H4 (cell line): ENCODE measurements at regions not wholly inside any gene's neighbourhood (a gene's known extent, or its start where the extent isn't known, plus 50 kb on each side); places are given as distances from the start of the nearest gene placed in this dataset.
A peak's percentile ranks its signal among the peaks of the same experiment; 100 is the strongest.
"Not testable (repeated sequence)": the region's sequence is repeated elsewhere in the genome, so short reads cannot be mapped to it uniquely, and the experiment has no call there.

Experiments used
- DNase-seq: peaks from one replicate; pipeline ENCODE4 v3.0.0-alpha.2; 2015; ENCODE audit warnings: low spot score

DNA sequence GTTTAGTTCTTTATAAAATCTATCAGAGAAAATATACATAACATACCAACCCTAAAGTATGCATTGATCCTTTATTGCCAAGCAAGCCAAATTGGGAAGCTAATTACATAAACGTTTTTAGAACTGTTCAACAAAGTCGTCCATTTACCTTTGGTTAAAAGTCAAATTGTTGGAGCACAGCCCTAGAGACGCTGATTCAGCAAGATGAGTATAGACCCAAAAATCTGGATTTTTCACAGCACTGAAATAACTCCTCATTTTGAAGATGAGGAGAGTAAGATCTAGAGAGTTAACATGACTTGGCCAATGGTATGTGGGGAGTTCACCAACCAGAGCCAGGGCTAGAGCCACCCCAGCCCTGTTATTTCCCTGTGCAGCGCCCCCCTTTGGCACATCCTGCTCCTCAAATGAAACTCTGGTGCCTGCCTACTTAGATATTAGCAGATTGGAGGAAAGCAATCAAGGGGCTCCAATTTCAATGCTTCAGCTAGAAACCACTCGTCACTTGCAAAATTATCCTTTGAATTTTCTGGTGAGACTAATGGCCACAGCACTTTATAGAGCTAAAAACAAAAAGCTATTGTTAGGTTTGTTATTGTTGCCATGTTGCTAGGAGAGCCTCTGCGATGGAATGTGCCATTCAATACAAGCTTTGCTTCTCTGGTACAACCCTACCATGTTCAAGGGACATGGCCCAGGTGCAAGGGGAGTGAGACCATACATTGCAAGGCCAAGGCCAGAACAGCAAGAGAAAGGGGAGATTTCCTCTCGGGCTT is 132.6 kb upstream of the ZEB1 start:
- no peak for DNase-seq

- DNase-seq = no peak
These were observed 131.8 kb upstream of the ZEB1 start for GRCh38 chr10:31187182-31187581.

DNA sequence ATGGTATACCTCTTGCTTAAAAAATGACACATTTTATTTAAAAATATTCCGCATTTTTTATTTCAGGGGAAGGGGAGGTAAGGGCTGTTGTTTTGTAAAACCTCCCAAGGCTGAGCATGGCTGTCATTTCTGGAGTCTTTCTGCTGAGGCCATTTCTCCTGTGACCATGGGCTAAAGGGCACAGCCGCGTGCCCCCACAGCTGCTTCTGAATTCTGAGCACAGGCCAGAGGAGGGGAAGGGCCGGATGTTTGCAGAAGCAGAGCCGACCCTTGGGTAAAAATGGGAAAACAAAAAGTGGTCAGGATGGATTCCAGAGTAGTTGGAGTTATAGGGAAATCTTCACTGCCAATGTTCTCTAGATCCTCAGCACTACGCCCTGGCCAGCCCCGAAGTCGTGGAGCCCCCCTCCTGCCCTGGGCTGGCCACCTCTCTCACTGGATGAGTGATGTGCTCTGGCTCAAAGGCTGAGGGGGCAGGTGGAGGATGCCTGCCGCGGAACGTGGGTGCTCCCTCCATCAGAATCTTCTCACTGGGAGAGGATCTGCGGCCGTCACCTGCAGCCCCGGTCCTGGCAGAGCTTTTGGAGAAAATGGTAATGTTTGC is 131.3 kb upstream of the ZEB1 start:
- DNase-seq = no peak

GRCh38 chr10:31188792-31189406 is 130.1 kb upstream of the ZEB1 start:
- no peak for DNase-seq

GRCh38 chr10:31190488-31190887 is 128.5 kb upstream of the ZEB1 start:
- DNase-seq = no peak

- no peak for DNase-seq
These were observed 126.5 kb upstream of the ZEB1 start for GRCh38 chr10:31192475-31192874.

GRCh38 chr10:31194986-31195385 is 124.0 kb upstream of the ZEB1 start:
- peak; percentile 56 for DNase-seq

DNA sequence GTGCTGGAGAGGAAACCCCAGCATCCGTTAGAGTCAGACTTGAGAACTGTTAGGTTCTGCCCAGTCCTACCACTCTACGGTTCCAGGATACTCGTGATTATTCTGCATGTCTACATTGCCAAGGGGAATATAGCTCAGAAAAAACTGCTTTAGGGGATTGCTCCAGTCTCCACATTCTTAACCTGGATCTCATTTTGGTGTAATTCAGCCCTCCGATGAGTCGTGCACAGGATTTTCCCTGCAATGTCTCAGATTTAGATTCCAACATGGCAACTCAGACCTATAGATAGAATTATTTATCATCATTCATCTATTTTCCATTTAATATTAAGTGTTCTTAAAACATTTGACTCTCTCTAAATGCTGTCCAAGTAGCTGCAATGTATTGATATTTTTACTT is 121.1 kb upstream of the ZEB1 start:
- no peak for DNase-seq

DNA sequence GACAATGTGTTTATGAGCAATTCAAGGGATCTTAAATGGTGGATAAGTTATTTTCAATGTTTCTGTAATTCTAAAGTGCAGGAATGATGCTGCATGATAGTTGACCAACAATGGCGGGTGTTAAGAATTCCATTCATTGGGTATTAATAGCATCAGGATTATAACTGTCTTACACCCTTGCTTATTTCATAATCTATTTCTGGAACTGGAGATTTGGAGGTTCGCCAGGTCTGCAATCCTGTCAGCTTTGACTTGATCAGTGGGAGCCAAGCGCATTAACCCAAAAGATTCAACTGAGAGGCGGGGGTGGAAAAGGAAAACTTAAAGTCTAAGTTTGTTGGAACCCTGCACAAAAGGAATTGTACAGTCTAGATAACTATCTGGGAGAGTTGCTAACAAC is 114.9 kb upstream of the ZEB1 start:
- DNase-seq = no peak

DNA sequence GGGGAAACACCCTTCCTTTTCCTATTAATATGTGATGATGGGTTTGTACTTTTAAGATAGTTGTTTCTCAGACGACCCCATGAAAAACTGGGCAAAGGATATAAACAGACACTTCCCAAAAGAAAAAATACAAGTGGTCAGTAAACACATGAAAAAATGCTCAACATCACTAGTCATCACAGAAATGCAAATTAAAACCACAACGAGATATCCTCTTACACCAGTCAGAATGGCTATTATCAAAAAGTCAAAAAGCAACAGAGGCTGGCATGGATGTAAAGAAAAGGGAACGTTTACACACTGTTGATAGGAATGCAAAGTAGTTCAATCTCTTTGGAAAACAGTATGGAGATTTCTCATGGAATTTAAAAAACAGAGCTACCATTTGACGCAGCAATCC is 111.4 kb upstream of the ZEB1 start:
- peak; percentile 5 for DNase-seq

DNA sequence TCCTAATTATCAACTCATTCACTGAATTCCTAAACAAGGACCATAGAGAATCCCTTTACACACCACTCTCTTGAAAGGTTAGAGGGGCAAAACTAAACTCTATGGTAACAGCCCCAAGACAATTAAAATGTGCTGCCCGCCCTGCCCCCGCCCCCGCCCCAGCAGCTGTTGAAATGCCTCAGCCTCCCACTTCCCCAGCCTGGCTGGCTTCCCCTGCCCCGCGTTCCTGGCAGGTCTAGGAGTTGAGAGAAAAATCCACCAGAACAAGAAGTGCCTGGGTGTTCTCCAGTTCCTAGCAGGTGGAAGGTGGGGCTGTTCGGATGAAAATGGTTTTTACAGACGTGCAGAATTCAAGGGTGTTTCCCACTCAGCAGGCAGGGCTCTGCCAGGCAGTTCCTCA is 109.5 kb upstream of the ZEB1 start:
- no peak for DNase-seq

DNA sequence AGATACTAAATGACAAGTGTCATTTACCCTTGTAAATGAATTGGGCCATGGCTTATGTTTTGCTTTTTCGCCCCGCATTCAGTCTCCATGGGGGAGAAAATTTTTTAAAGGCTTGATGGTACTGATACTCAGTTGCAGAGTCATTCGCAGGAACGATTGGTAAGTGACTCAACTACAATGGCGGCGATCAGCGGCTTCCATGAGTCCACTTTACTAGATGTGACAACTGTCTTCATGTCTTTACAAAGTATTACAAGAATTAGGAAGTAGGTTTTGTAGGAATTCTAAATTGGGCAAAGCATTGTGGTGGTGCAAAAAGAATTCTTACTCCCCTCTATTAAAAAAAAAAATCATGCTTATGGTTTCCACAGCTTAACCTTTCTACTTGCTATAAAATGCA is 108.8 kb upstream of the ZEB1 start:
- no peak for DNase-seq

DNA sequence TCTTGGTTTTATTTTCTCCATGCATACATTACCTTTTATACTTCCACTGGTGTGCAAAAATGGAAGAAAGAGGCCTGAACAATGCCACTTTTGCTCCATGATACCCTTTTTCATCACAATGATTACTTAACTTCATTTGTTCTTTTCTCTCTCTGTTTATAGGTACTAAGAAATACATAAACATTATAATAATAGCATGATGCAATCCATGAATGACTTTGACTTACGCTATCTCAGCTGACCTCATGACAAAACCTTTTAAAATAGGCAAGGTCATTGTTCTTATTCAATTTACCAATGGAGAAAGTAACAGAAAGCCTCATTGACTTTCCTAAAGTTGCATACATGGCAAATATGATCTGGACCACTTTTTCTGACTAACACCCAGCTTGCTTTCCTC is 105.1 kb upstream of the ZEB1 start:
- no peak for DNase-seq

- no peak for DNase-seq
These were observed 104.0 kb upstream of the ZEB1 start for GRCh38 chr10:31215052-31215451.

DNA sequence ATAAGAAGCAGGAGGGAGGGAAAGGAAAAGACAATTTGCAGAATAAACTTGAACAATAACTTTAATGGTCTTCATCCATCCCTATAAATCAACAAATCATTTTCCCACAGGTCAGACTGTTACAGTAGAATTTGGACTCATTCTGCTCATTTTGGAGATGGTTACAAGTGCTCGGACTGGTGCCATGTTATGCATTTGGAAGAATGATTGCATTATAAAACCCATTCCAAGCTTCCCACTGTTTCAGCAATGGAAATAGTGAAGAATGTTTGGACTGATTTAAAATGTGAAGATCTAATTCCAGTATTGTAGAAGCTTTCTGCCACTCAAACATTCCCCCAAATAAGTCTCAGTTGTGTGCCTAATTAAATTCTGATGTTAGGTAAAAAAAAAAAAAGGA is 99.7 kb upstream of the ZEB1 start:
- no peak for DNase-seq

GRCh38 chr10:31228780-31229179 is 90.2 kb upstream of the ZEB1 start:
- not testable (repeated sequence) for DNase-seq

DNA sequence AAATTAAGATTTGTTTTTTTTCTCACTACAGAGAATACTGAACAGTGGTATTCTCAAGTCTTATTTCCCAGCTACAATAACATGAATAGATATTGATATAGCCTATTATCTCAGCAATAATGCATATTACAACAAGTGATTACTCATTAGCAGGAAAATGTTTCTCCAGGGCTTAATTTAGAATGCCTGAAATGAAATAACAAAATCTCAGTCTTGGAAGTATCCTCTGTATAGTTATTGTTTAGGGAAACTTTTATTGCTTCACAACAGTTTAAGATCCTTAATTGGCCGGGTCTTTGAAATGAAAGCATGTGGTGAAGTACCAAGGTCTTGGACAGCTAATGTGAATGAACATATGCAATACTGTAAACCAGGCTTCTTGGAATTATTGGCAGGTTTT is 79.1 kb upstream of the ZEB1 start:
- DNase-seq = no peak

GRCh38 chr10:31242902-31243301 is 76.1 kb upstream of the ZEB1 start:
- DNase-seq = peak; percentile 80

- DNase-seq = not testable (repeated sequence)
These were observed 67.9 kb upstream of the ZEB1 start for GRCh38 chr10:31251118-31251517.

DNA sequence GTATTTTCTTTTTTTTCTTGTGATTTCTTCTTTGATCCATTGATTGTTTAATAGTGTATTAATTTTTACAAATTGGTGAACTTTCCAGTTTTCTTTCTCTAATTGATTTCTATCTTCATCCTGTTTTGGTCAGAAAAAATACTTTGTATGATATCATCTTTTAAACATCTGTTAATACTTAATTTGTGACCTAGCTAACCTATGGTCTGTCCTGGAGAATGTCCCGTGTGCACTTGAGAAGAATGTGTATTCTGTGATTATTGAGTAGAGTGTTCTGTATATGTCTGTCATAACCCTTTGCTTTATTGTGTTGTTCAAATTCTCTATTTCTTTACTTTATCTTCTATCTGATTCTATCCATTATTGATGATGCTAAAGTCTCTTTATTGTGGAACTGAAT is 65.8 kb upstream of the ZEB1 start:
- DNase-seq = no peak

- peak; percentile 63 for DNase-seq
These were observed 57.3 kb upstream of the ZEB1 start for GRCh38 chr10:31261511-31262311.

DNA sequence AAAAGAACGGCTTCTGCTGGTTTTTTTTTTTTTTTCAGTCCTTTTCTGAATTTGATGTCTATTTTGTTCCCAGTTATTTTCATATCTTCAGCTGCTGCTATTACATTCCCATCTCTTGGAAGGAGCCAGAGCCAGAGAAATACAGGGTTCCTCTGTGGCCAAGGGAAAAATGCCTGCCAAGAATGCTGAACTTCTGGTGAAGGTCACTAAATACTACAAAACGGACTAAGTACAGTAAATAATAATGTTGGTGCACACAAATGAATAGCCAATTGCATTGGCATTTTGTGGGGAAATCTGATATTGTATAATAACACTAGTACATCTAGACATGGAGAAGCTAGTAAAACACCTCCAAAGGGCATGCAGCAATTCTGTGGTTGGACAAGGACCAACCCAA is 56.3 kb upstream of the ZEB1 start:
- no peak for DNase-seq

- DNase-seq = no peak
These were observed 55.1 kb upstream of the ZEB1 start for GRCh38 chr10:31263903-31264302.
